Medulla oblongata (tissue), 1 donor: ENCODE measurements at regions not wholly inside any gene's neighbourhood (a gene's known extent, or its start where the extent isn't known, plus 50 kb on each side); places are given as distances from the start of the nearest gene placed in this dataset.

Experiments
- DNase-seq: peaks from one replicate; pipeline ENCODE4 v3.0.0-alpha.2; 2015; ENCODE audit errors: extremely low spot score

DNA sequence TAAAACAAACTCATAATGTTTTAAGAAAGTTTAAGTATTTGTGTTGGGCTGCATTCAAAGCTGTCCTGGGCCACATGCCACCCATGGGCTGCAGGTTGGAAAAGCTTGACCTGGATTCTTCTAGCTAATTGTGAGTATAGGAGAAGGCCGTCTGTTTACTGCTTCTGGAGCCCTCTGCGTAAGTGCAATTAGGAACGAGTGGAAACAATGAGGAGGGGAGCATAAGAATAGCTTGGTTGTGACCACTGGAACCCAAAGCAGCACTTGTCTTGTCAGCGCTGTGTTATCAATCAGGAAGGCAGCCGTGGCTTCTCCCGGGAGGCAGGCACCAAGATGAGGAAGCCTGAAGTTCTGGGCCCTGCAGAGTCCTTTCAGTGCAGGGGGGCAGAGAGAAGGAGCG, 110.4 kb upstream of the MBNL2 start:
- DNase-seq = no peak

DNA sequence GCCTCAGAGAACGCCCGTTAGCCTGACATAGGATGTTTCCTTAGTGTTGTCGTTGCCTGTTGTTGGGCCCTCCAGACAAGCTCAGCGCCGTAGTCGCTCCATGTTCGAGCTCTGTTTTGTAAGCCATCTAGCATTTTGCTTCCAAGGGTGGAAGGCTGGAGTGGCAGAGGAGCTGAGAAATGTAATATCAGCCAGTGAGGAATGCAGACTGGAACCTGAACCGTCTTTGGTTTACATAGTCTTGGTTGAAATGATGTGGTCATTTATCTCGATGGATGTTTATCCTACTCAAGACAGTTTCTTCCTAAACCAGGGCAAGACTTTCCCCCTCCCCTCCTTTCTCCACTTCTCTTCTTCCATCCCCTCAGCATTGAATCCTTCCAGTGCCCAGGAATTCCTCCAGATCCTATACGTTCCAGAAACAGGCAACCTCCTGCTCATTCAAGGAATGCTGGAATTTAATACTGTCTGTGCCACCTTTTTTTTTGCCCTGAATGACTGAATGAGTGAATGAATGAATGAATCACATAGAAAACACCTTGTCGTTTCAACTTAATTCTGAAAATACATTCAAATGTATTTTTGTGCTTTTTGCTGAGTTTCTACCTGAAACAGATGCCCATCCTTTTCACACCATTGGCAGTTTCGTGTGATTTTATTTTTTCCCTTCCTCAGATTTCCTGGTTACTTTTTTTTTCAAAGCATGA, 109.5 kb upstream of the MBNL2 start:
- no peak for DNase-seq

DNA sequence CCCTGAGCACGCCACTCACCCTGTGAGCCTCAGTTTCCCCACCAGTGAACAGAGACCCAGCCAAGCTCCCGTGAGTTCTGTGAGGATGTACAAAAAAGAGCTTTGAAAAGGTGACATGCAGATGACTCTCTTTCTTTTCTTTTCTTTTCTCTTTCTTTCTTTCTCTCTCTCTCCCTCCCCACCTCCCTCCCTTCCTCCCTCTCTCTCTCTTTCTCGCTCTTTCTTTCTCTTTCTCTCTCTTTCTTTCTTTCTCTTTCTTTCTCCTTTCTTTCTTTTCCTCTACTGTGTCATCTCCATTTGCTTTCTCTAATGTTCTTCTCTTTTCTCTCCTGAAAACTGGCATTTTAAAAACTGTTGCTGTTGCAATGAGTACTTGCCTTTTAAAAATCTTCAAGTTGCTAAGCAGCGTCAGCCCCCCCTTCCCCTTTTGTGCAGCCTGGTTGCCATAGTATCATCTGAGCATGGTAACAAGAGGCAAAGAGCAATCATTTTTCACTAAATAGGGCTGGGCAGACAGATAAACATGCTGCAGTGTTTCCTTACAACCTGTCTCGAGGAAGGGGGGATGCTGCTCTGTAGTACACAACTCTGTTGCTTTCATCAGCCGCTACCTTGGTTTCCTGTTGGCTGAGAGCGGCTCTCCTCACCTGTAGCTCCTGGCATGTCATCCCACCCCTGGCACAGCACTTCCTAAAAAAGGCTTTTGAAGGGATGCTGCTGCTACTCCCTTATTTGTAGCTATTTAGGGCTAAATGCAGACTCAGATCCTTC, 108.7 kb upstream of the MBNL2 start:
- DNase-seq = peak; percentile 58

DNA sequence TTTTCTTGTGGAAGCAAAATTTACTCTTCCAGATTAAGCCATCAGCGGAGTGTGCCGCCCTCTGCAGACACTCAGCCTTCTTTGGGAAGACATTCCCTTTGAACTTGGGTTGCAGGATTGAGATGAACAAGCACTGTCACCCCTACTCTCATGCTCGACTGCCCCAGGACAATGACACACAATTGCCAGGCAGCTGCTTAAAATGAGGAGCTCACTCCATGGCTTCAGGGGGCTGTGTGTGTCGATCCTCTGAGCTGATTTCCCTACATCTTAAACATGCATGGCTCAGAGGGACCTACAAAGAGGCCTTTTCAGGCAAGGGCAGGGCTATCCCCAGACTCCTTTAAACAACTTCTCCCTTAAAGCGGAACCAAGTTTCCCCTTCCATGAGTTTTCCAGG, 107.5 kb upstream of the MBNL2 start:
- no peak for DNase-seq

DNA sequence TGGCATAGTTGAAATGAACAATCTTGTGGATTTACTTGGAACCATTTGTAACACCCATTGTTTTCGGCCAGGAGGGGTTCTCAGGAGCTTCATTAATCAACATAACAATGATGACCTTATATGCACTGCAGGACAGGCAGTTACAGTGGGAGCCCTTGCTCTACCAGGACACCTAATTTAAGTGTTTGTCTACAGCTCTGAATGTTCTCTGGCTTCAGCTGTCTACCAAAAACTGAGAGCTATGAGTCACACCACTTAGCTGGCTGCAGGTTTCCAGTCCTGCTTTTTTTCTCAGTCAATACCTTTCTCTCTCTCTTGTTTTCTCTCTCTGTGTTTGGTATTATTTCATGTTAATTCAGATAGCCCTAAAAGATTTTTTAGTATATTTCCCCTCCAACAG, 105.4 kb upstream of the MBNL2 start:
- DNase-seq = no peak

DNA sequence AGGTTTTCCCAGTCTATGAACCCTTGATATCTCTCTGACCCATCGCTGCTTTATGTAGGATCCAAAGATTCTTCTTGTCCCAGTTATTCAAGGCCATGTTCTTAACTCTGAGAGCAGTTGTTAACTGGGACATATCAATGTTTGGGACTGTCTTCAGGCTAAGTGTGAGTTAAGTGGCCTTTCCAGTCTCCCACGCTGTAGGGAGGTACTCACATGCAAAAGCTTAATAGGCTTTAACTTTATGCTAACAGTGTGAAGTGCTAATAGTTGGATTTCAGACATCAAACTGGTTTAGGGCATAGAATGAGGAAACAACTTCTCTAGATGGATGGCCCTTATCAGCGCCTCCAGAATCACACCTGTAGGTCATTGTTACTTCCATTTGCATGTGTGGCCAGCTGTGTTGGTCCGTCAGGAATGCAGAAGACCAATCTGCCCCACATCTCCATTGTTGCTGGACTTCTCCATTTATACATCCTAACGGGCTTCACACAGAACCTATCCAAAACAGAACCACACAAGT, 104.7 kb upstream of the MBNL2 start:
- DNase-seq = no peak

DNA sequence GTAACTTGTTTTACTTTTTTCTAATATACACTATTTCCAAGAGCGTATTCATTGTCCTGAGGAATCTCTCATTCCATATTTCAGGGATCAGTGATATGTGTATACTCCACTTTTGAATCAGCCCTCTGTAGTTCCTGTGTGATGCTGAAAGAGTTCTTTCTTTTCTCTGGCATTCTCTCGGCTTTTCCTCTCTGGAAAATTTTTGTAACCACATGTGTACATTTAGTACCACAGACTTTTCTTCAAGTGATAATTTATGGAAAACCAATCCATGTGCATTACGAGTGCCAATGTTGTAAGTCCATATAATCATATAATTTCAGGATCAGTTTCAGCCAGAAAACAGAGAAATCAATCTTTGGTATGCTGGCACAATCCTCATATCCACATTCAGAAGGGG, 102.2 kb upstream of the MBNL2 start:
- DNase-seq = peak; percentile 28

DNA sequence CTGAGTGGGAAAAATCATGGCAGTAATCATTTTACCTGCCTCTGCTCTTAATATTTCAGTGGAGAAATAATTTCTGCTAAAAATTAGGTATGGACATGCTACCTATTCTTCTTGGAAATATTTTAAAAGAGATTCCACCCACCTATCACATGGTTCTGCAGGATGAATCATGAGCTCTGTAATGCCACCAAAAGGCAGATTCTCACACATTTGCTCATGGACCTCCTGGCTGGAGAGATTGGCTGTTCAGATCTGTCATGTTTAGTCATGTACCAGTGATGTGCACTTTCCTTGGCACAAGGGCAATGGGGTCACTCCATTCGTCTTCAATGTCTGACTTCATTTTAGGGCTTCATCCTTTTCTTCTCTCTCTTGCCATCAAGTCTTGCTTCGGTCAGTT, 101.8 kb upstream of the MBNL2 start:
- no peak for DNase-seq

DNA sequence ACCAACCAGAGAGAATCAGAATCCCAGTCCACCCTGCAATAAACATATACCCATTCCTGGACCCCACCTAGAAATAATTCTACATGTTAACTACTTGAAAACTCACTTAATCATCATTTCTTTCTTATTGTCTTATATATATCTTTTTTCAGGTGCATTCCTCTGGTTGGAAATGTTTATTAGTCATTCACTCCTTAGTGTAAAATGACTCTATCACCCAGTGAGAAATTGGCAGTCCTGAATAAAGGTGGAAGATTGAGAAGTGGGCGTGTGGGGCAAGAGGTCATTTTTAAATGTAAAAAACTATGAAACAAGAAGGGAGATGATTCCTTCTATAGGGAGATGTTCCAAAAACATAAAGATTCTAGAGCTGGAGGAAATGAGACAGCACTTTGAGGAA, 101.2 kb upstream of the MBNL2 start:
- DNase-seq = no peak

DNA sequence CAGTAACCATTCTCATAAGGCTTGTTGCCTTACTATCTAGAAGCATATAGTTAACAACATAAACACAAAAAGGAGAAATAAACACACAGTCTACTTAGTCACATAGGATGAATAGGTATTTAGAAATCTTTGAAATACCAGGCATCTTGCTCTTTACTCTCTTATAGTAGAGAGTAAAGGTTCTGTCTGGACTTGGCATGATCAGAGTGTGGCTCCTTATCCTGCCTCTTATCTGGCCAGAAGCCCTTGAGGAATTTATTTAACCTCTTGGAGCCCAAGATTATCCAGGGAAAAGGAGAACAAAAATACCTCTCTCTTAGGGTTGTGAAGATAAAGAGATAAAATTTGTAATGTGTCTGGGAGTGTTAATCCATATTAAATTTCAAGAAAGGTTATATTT, 100.2 kb upstream of the MBNL2 start:
- DNase-seq = no peak

DNA sequence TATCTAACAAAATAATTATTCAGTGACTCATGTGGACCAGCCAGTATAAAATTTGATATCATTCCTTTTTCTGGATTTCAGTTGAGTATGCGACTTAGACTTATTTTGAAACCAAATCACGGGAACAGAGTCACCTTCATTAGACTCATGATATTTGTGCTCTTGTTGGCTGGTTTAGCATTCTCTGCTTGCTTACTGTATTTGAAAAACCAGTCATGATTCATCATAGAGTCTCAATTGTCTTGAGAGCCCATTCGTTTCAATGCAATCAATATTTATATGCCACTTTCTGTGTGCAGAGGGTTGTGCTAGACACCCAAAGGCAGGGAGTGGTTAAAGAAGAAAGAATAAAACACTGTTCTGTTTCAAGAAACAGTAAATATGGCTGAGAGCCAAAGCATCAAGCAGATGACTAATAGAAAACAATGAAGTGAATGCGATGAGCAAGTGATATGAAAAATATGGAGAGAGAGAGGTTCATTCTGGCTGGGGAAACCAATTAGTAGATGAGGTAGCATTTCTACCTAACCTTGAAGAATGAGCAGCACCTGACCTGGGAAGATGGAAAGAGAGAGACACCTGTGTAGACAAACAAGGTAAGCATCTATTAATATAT, 99.6 kb upstream of the MBNL2 start:
- DNase-seq = no peak

DNA sequence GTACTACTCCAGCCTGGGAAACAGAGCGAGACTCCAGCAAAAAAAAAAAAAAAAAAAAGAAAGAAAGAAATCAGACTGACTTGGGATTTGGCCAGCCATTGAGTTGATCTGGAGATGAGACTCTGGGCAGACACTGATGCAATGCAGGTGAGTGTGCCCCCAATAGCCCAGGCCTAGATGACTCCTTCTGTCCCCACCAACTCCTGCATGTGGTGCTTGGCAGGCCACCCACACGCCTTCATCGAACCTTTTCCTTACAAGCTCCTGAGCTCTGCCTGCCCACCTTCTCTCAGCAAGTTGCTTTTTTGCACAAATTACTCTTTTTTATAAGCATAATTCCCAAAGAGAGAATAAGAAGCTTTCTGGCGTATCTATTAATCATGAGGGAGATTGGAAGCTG, 97.9 kb upstream of the MBNL2 start:
- no peak for DNase-seq

DNA sequence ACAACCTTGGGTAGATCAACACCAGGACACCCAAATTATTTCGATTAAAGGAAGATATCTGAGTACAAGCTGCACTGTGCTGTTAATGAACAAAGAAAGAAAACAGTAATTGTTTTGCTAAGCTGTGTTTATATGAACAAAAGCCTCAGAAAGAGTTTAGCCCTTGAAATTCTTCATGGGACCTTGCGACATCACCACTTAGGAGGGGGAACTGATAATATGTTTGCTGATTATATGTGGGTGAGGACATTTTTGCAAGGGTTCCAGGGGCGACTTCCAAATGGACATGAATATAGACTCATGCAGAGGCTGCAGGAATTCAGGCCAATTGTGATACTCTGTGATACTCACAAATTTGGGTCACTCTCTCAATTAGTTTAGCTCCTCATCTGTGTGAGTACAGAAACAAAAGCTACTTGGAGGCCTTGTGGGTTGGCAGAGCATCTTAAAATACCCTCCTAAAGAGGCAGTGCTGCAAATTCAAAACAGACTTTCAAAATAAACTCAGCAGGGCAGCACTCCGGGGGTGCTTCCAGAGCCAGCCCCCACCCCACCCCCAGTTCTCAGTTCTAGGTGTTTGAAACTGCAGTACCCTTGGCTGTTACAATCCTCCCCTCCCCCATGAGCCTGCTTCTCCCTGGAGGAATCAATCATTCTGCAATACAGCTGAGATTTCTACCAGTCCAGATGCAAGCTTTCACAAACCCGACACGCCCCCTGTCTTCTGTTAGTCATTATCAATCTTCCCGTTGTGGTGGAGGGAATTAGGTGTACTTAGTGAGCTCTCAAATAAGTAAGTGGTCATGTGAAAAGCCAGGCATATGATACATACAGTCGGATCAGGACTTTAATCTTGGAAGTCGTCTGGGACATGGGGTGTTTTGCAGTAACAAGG, 97.0 kb upstream of the MBNL2 start:
- peak; percentile 50 for DNase-seq

DNA sequence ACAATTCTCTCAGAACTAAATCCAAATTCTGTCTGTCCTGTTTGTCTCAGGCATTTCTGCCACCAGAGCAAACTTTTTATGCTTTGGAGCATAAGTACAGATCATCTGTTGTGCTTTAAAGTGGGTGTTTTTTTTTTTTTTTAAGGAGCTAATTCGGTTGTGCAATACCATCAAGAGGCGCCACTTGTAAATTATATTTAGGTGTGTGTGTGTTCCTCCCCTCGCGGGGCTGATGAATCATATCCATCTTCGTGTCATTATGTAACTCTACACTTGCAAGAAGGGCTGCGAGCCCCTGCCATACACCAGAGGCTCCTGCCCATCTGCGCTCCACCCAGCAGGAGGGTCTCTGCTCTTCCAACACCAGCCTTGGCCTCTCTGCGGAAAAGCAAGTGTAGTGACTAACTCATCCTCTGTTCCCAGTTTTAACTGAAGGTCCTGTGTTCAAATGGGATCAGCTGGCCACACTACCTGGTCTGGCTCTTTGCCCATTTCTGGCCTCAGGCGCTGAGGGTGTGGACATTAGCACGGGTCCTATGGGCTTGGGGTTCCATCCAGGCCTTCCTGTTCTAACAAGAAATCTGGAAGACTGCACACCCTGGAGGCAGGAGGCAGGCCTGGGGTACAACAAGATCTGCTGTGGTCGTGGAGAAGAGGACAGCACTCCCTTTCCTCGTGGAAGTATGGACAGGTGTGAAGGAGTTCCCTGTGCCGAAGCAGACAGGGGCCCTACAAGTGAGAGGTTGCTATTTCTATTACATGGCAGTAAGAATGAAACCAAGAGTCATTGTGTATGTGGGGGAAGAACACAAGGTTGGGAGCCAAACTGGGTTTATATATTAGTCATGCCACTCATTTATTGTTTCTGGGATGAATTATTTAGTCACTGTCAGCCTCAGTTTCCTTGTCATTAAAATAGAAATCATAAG, 96.1 kb upstream of the MBNL2 start:
- no peak for DNase-seq

DNA sequence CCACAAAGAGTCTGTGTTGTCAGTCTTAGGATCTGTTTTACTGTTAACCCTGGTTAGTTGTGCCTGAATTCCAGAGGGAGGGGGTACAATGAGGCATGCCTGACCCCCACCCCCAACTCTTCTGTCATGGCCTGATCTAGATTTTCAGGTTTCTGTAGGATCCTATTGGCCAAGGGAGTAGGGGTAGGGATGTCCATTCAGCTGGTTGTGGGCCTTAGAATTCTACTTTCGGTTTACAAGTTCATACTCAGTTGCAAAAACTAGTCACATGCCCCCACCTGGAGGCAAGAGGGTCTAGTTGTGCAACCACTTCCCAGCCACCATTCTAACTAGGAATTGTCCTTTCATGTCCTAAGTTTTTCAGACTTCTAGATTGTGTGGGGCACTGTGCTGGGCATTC, 94.3 kb upstream of the MBNL2 start:
- no peak for DNase-seq

DNA sequence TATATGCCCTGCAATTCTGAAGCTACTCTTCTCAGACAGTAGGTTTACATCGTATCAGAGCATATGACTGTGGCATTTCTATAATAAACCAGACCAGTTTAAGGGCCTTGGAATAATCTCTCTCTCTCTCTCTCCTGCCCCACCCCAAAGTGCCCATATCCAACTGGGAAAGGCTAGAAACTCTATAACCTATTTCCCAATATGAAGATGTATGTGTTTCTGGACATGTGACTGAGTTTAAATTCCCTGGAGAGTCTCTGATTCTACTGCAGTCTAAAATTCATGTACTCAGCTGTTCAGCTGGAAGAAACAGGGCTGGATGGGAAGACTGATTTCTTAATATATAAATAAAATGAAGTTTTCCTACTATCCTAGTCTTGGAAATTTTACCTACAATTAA, 91.9 kb upstream of the MBNL2 start:
- DNase-seq = no peak

DNA sequence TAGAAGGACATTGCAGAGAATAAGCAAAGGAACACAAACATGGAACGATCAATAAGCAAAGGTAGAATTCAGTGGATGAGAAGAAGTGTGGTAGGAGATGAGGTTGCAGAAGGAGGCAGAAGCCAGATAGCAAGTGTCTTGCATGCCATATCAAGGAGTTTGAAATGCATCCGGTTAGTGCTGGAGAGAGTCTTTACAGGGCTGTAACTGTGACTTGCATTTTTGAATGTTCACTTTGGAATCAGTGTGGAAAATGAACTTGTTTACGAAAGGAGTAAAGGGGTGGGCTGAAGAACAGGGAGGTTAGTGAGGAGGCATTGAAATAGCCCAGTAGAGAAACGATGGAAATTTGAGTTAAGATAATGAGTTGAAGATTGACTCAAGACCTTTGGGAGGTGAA, 90.7 kb upstream of the MBNL2 start:
- no peak for DNase-seq

DNA sequence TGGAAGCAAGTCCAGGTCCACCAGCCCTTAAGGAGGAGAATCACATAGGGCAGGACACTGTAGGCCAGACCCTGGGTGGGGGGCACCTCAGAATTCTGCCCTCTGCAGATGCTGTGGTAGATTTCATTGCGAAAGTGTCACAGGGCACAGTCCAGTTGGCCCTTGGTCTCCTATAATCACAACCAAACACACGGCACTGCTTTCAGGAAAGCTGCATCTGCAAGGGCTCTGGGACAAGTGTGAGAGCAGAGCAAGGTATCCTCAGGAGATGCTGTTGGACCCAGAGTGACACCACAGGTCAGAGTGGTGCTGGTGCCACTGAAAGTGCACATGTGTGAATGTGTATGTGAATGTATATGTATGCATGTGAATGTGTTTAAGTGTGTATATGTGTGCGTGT, 88.6 kb upstream of the MBNL2 start:
- no peak for DNase-seq

DNA sequence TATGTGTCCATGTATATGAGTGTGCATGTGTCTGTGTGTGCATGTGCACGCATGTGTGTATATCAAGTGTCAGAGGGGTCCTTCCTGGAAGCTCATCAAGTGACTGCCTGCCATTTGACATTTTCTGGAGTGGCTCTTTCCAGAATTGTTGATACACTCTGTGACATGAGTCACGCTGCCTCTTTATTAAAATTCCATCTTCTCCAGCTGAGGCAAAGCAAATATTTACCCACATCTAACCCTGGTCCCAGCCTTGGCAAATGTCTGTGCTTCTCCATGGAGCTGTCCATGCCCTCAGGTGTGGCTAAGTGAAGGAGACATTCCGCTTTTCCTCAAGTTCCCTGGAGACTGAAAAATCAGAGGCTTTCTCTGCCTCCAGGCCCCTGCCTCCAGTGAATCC, 88.2 kb upstream of the MBNL2 start:
- DNase-seq = no peak

DNA sequence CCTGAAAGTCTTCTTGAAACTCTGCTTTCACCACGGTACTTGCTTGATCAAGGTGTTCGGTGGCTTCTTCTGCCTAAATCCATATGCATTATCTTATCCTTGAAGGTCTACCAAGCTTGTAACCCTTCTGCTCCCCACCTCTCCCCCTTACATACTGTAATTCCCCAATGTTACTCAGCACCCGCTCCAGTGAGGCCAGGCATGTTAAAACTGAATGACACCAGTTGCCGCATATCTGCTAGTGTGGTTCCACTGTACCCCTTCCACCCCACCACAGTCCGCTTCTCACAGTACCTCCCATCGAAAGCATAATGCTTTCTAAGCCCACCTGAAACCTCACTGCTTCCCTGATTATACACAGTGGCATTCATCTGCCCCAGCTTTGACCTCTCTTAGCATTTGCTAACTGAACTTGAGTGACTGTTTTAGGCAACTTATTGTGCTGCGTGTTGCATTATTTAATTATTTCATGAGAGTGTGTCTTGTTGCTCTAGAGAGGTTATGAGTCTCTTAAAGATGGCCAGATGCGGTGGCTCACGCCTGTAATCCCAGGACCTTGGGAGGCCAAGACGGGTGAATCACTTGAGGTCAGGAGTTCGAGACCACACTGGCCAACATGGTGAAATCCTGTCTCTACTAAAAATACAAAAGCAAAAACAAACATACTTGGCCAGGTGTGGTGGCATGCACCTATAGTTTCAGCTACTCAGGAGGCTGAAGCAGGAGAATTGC, 87.6 kb upstream of the MBNL2 start:
- no peak for DNase-seq
